C4-2B (cell line): ENCODE measurements at regions not wholly inside any gene's neighbourhood (a gene's known extent, or its start where the extent isn't known, plus 50 kb on each side); places are given as distances from the start of the nearest gene placed in this dataset.

Experiments
- ZFX ChIP-seq: fragments of 450-650 bp; IDR thresholded peaks from 2 replicates; pipeline ENCODE4 v1.6.1; 2017
- TF ChIP-seq, protein P1 (sequence below): fragments of 450-650 bp; conservative IDR thresholded peaks from 2 replicates; pipeline ENCODE4 v1.5.1; 2017; ENCODE audit warnings: mild to moderate bottlenecking

- TF ChIP-seq, protein P1, sequence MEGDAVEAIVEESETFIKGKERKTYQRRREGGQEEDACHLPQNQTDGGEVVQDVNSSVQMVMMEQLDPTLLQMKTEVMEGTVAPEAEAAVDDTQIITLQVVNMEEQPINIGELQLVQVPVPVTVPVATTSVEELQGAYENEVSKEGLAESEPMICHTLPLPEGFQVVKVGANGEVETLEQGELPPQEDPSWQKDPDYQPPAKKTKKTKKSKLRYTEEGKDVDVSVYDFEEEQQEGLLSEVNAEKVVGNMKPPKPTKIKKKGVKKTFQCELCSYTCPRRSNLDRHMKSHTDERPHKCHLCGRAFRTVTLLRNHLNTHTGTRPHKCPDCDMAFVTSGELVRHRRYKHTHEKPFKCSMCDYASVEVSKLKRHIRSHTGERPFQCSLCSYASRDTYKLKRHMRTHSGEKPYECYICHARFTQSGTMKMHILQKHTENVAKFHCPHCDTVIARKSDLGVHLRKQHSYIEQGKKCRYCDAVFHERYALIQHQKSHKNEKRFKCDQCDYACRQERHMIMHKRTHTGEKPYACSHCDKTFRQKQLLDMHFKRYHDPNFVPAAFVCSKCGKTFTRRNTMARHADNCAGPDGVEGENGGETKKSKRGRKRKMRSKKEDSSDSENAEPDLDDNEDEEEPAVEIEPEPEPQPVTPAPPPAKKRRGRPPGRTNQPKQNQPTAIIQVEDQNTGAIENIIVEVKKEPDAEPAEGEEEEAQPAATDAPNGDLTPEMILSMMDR, result no peak; the same call in 1 of the 2 replicates
- TF ChIP-seq ZFX, result no peak
Measured at GRCh38 chr4:32136081-32136787, 1416.1 kb downstream of the PCDH7 start.
